ENCODE measurements at regions not wholly inside any gene's neighbourhood (a gene's known extent, or its start where the extent isn't known, plus 50 kb on each side); places are given as distances from the start of the nearest gene placed in this dataset.

GRCh38 chr14:26204728-26205479 is 392.9 kb downstream of the NOVA1 start:
- H2AFZ ChIP-seq (ENCODE audit: low read depth, low read length), result peak overlapping the region; percentile 97

More at GRCh38 chr14:26204728-26205479, 392.9 kb downstream of the NOVA1 start:
- Histone ChIP-seq H4K20me1 (replicated peaks; ENCODE audit: control insufficient read depth, extremely low read depth, insufficient read depth, low read length) (no peaks in the 10 kb centered on the region), H3K27me3 (ENCODE audit: control insufficient read depth in 2 of 2, insufficient read depth in 2 of 2, low read length in 2 of 2) (peaks cover 0 to 14% of the 10 kb centered on the region in 2 experiments), H3K4me3 (replicated peaks in 1 of 3; ENCODE audit: insufficient read depth in 1 of 3, low read depth in 1 of 3, low read length in 3 of 3) (peak overlapping the region; percentile 59 to 71 (median 65)), H3K4me1 (ENCODE audit: control insufficient read depth, extremely low read depth, insufficient read depth, low read length) (peaks cover 5% of the 10 kb centered on the region), H3K9me1 (replicated peaks; ENCODE audit: control insufficient read depth, extremely low read depth, insufficient read depth, low read length) (no peaks in the 10 kb centered on the region), H3K9me3 (replicated peaks; ENCODE audit: control insufficient read depth, insufficient read depth, low read length) (no peaks in the 10 kb centered on the region), H3K36me3 (ENCODE audit: control insufficient read depth in 2 of 2, extremely low read depth in 1 of 2, insufficient read depth in 2 of 2, low read length in 2 of 2) (no peaks in the 10 kb centered on the region), H3K79me2 (ENCODE audit: control insufficient read depth, insufficient read depth, low read length) (no peaks in the 10 kb centered on the region), H3K27ac (ENCODE audit: insufficient read depth, low read depth, low read length) (peak overlapping the region; percentile 12), H3K9ac (replicated peaks; ENCODE audit: extremely low read depth, insufficient read depth, low read length) (peak overlapping the region; percentile 32), H3K4me2 (ENCODE audit: insufficient read depth, low read length) (peak overlapping the region; percentile 93)
- DNase-seq (ENCODE audit: low read depth, low spot score), result peak; percentile 49
- peak; percentile 64 for FAIRE-seq
- CTCF ChIA-PET, result interaction anchor here (0.8 to 1.7 kb wide), 5 partner anchors 9 to 712 kb away, joined by 3 to 5 read pairs (median 3); no protein-coding TSS in a partner anchor
- POLR2A ChIA-PET, result no interaction called here
- no TSS peak for BruUV-seq (replicated peaks)
- dilution Hi-C loops (cut with MboI; ENCODE audit: extremely low pct_ligation_motif_present, low sequenced_read_pairs) (no loop called here), intact Hi-C loops (cut with micrococcal nuclease) (no loop called here)
- TF ChIP-seq POLR2A (IDR thresholded peaks at IDR 0.05; ENCODE audit: low read depth, low read length) (no peak), MYC (IDR thresholded peaks at IDR 0.05; ENCODE audit: low read depth, low read length) (no peak), FOS (IDR thresholded peaks at IDR 0.05; ENCODE audit: borderline replicate concordance, insufficient read depth, low read length) (no peak), CTCF (IDR thresholded peaks at IDR 0.05; ENCODE audit: extremely low read depth in 1 of 2, insufficient read depth in 1 of 2, low read depth in 1 of 2, low read length in 2 of 2) (no peak), JUN (IDR thresholded peaks at IDR 0.05; ENCODE audit: borderline replicate concordance, insufficient read depth, insufficient read length, low read depth) (no peak), EZH2 (IDR thresholded peaks at IDR 0.05; ENCODE audit: borderline replicate concordance, low read depth, low read length, severe bottlenecking) (no peak), MAX (IDR thresholded peaks at IDR 0.05; ENCODE audit: insufficient read depth, insufficient read length) (no peak), GATA2 (IDR thresholded peaks at IDR 0.05; ENCODE audit: insufficient read depth, insufficient read length, low read depth, low read length) (no peak), POLR2AphosphoS5 (IDR thresholded peaks at IDR 0.05; ENCODE audit: insufficient read depth, low read depth, low read length) (no peak)
